Activated CD4-positive, alpha-beta T cell treated with anti-CD3 and anti-CD28 coated beads, Interleukin-10, Interleukin-2, amounts not matched to agents 100 ng/mL and 50 ng/mL, durations not matched to agents 16 hours and 8 hours (primary cell): ENCODE measurements at regions not wholly inside any gene's neighbourhood (a gene's known extent, or its start where the extent isn't known, plus 50 kb on each side); places are given as distances from the start of the nearest gene placed in this dataset.
"Not testable (repeated sequence)": the region's sequence is repeated elsewhere in the genome, so short reads cannot be mapped to it uniquely, and the experiment has no call there.

Source experiments
- DNase-seq: peaks from one replicate; pipeline ENCODE4 v3.0.0-alpha.2; 2020

DNA sequence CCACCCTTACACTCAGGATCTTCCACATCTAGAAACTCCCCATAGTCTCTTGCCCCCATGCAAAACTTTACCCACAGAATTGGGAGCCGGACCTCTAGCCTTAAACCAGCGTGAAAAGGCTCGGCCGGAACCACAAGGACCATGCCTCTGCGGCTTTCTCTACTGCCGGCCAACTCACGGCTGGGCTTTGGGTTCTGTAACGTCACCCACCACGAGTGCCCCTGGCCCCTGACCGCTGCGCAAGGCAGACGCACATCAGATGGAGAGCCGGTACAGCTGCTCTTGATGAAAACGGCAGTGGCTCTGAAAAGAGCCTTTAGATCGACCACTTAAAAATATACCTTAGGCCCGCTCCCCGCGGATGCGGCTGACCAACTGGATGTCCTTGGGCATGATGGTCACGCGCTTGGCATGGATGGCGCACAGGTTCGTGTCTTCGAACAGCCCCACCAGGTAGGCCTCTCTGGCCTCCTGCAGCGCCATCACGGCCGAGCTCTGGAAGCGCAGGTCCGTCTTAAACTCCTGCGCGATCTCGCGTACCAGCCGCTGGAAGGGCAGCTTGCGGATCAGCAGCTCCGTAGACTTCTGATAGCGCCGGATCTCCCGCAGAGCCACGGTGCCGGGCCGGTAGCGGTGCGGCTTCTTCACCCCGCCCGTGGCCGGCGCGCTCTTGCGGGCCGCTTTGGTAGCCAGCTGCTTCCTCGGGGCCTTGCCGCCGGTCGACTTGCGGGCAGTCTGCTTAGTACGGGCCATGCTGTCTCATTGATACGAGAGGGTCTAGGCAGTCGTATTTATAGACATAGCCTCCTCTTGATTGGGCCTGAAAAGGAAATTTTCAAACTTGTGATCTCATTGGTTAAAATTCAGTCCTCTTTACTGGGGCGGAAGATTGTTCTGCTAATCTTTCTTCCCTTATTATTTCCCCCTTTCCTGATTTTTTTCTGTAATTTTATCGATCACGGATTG is 66.3 kb downstream of the FAM72C start:
- peak; percentile 14 for DNase-seq

DNA sequence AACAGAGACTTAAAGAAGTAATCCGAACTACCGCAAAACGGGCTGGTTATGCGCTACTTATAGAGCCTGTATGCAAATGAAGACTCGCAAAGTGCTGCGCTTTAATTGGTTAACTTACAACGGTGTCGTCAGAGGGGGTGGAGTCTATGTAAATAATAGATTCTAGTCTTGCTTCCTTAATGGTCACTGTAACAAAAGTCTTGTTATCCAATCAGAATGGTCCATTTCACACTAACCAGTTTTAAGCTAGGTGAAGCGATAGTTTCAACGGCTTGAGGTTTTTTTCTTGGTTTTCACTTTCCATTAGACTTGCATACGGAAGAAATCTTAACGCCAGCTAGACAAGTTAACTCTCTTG is 67.2 kb downstream of the FAM72C start:
- peak; percentile 0 for DNase-seq

- not testable (repeated sequence) for DNase-seq
Observed at GRCh38 chr1:143903899-143904621, 67.7 kb downstream of the FAM72C start.

DNA sequence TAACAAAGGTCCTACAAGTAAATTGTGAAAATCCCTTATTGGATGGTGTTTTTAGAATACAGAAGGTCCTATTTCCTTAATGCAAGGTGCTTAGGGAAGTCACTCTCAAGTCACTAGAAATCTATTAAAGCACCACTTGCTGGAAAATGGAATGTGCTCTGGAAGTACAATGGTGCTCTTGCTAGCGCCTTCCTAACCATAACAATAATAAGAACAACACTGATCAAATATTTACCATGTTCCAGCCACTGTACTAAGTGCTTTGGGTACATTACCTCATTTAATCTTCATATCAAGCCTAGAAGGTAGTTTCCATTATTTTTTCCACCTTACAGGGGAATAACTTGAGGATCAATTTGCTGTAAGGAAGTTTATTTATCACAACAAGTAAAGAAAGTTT is 75.4 kb downstream of the FAM72C start:
- DNase-seq = not testable (repeated sequence)

GRCh38 chr1:143884932-143885574 is 86.7 kb downstream of the FAM72C start:
- DNase-seq = peak; percentile 69

DNA sequence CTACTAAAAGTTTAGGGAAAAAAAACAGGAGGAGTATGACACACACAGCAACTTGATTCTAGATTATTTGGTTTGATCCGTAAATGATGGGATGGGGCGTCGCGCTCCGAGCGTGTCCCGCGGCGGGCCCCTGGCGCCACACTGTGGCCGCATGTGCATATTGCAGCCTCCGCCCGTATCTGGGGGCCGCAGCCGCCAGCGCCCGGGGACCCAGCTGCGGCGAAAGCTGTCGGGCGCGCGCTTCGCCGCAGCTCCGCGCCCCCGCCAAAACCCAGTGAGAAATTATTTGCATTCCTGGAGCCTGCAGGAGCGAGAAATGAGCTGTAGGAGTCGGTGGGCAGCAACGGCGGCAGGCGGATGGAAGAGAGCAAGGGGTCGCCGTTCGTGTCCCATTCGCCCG is 87.3 kb downstream of the FAM72C start:
- DNase-seq = peak; percentile 42

- DNase-seq = not testable (repeated sequence)
Observed at GRCh38 chr1:143879757-143880536, 91.8 kb downstream of the FAM72C start.

GRCh38 chr1:143875947-143876346 is 95.8 kb downstream of the FAM72C start:
- not testable (repeated sequence) for DNase-seq

- DNase-seq = not testable (repeated sequence)
Observed at GRCh38 chr1:143874625-143875024, 97.2 kb downstream of the FAM72C start.

DNA sequence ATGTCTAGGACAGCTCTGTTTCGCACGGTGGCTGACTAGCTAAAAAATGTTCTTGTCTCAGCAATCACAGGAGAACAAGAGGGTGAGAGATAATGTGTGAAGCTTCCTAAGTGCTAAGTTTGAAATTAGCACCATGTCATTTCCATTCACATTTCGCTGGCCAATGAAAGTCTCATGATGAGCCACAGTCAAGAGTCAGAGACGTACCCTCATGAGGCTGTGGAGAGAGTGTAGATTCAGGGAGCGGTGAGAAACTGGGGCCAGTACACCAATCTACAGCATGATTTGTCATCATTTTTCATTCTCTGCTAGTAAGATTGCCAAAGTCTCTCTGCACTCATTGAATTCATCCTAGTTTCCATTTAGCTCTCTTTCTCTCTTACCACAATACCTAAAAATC is 98.1 kb downstream of the FAM72C start:
- not testable (repeated sequence) for DNase-seq

GRCh38 chr1:143870388-143870787 is 101.4 kb downstream of the FAM72C start:
- not testable (repeated sequence) for DNase-seq

DNA sequence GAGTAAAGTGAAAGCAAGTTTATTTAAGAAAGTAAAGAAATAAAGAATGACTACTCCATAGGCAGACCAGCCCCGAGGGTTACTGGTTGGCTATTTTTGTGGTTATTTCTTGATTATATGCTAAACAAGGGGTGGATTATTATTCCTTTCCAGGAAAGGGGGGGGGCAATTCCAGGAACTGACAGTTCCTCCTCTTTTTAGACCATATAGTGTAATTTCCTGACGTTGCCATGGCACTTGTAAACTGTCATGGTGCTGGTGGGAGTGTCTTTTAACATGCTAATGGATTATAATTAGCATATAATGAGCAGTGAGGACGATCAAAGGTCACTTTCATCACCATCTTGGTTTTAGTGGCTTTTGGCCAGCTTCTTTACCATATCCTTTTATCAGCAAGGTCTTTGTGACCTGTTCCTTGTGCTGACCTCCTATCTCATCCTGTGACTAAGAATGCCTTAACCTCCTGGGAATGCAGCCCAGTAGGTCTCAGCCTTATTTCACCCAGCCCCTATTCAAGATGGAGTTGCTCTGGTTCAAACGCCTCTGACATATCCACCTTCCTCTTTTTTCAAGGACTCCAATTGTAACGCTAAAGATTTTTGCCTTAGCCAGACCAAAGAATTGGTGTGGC is 104.1 kb downstream of the FAM72C start:
- not testable (repeated sequence) for DNase-seq

GRCh38 chr1:143863901-143864520 is 107.8 kb downstream of the FAM72C start:
- DNase-seq = peak; percentile 17

DNA sequence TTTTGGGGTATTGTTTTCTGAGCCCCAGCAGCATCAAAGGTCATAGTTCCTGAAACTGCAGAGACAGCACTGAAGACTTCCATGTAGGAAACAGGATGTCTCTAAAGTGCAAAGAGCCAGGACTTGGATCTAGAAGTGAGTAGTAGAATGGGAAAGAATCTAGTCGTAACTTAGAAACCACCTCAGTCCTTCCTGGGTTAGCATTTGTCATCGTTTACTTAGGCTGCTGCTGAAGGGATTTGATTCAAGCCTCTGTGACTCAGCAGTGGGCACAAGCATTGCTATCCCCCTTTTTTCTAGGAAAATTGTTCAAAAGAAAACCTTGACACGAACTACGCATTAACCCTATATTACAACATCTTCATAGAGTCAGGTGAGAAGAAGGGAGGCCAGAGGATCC is 109.1 kb downstream of the FAM72C start:
- DNase-seq = not testable (repeated sequence)

DNA sequence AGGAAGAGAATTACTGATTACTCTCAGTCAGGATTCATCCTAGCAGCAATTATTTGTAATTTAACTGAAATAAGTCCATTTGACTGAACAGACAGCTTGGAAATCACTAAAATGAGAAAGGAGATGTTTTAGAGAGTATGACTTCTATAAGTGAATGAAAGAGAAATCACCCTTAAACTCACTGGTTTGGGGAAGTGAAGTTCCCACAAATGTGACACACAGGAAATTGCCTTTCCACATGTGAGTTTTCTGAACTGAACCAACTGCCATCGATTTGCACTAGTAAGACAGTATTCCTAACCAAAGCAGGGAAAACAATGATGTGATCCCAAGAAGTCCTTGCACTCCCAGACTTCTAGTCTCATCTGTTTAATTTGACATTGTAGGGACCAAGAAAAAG is 110.5 kb downstream of the FAM72C start:
- not testable (repeated sequence) for DNase-seq

DNA sequence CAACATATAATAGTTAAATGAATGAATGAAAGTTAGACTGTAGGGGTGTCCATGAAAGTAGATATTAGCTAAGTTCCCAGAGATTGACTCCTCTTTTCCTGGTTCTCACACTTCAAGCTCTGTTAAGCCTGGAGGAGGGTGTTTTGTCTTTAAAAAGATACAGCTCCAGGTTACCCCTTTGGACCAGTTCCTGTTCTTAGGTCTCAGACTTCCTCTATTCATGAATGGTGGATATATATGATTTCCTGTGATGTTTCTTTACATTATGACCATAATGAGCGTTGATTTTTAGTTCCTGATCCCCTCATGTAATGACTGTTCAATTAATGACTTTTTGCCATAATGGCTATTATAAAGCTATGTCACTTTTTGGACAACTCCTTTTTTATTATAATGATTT is 115.9 kb downstream of the FAM72C start:
- DNase-seq = not testable (repeated sequence)

DNA sequence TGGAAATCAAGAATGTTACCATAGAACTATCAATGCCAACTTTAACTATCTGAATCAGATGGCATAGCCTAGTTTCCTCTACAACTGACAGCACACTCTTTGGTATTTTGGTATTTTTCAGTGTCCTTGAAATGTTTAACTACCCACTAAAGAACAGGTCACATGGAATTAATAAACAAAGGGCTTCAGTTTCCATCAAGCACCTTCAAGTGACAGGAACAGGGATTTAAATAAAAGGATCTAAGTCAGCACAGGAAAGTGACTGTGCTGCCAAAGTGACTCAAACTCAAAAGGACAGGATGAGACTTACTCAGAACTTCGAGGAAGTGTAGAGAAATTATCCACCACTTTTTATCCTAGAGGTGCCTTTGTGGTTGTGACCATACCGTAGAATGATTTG is 117.7 kb downstream of the FAM72C start:
- not testable (repeated sequence) for DNase-seq

DNA sequence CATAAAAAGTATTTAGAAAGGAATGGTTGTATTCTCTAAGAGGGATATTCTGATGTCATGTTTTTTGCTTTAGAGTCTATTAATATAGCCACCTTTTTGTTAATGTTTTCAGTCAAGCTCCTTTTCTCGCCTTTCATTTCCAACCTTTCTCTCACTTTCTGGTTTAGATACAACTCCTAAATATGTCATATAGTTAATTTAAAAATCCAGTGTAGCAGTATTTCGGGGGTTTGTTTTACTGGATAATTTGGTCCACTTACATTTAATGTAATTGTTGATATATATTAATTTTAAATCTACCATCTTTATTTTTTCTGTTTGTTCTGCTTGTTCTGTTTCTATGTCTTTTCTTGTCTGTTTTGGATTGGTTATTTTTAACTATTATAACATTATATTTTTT is 121.1 kb downstream of the FAM72C start:
- DNase-seq = not testable (repeated sequence)

DNA sequence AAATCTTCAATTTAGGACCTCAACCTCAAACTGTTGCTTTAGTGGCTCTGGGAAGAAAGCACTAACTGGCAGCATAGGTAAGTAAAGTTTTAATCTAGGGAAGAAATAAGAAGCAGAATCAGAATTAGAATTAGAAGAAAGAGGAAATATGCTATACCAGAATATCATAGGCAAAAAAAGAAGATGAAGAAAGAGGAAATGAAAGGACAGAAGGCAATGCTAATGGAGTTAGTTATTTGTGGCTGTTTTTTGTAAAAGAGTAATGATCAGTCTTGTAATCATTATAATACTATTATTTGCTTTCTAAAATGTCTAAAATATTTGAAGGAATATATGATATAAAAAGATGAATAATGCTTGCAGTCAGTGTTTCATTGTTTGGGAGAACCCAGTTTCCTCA is 122.9 kb downstream of the FAM72C start:
- not testable (repeated sequence) for DNase-seq

DNA sequence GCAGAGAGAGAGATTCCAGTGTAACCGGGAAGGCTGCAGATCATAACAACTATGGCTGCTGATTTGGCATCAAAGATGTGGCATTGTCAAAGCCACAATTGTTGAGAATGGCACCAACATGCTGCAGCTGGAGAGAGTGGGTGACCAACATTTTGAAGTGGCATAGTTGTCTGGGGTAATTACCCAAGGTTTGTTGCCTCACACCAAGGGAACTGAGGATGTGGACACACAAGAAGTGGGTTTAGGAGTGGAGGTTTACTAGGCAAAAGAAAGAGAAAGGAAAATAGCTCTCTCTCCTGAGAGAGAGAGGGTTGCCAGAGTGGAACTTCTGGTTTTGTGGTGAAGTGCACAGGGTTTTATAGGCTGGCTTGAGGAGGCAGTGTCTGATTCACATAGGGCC is 126.6 kb downstream of the FAM72C start:
- not testable (repeated sequence) for DNase-seq

DNA sequence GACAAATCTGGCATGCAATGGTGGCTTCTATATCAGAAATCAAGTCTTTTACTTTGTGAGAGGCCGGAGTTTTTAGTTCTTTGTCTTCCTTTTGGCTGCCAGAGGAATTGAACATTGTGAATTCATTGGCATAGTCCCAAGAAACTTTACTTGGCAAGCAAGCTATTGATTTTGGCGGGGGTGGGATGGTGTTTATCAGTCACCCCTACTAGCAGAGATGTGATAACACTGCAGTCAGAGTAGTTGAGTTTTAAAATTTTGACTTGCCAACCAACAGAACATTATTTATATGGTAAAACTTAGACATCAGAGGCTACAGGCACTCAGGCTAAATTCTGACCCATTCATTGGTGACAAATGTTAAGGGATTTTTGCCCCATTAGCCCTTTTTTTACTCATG is 129.7 kb downstream of the FAM72C start:
- DNase-seq = not testable (repeated sequence)

DNA sequence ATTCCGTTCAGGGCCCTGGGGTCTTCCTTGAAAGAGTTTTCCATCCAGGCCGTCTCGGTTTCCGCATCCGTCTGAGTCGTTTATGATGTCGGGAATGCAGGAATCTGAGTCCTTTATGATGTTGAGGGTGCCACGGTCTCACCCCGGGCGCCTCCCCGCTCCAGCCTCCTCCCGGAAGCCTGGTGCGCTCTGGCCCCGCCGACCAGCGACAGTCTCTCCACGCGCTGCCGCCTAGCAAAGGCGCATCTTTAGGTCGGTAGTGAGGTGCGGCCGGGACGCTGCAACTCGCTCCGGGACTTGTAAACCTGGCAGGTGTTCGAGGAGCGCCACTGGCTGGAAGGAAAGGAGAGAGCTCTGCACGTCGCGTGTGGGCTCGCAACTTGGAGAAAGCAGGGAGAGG is 132.6 kb downstream of the FAM72C start:
- DNase-seq = not testable (repeated sequence)
